Keratinocyte (primary cell): ENCODE measurements at regions not wholly inside any gene's neighbourhood (a gene's known extent, or its start where the extent isn't known, plus 50 kb on each side); places are given as distances from the start of the nearest gene placed in this dataset.

Experiments
- DNase-seq: peaks from one replicate; pipeline ENCODE4 v3.0.0-alpha.2; 2011; ENCODE audit warnings: low read depth, missing footprints, low spot score
- FAIRE-seq: peaks from 2 replicates; lab custom pipeline; 2011; peaks lifted over from hg19 to GRCh38; lab: Jason Lieb, UNC
- H2AFZ ChIP-seq: 2 replicates; pipeline ENCODE4 v1.6.0; 2012; ENCODE audit warnings: low read length, control low read depth, inconsistent platforms; ENCODE audit not compliant: control insufficient read depth
- H3K27ac ChIP-seq: 2 replicates; pipeline ENCODE4 v1.5.1; 2011; ENCODE audit warnings: low read length; ENCODE audit not compliant: control insufficient read depth, insufficient read depth
- H3K27me3 ChIP-seq: 3 replicates; pipeline ENCODE4 v1.6.0; 2011; ENCODE audit warnings: low read length; ENCODE audit not compliant: control insufficient read depth, insufficient read depth; ENCODE audit errors: extremely low read depth
- H3K36me3 ChIP-seq, 2 experiments: 2 replicates in 1 of 2; 3 replicates in 1 of 2; pipeline ENCODE4 v1.5.1; 2011; ENCODE audit warnings: low read length in 2 of 2, mild to moderate bottlenecking in 1 of 2; ENCODE audit not compliant: control insufficient read depth in 2 of 2, insufficient read depth in 2 of 2; ENCODE audit errors: extremely low read depth in 1 of 2
- H3K4me1 ChIP-seq: 3 replicates; pipeline ENCODE4 v1.5.1; 2011; ENCODE audit warnings: low read length; ENCODE audit not compliant: control insufficient read depth, insufficient read depth; ENCODE audit errors: extremely low read depth
- H3K4me2 ChIP-seq: 3 replicates; pipeline ENCODE4 v1.6.0; 2011; ENCODE audit warnings: low read depth, low read length; ENCODE audit not compliant: control insufficient read depth, insufficient read depth; ENCODE audit errors: extremely low read depth
- H3K4me3 ChIP-seq, 3 experiments: fragments of 200-600 bp in 1 of 3; sonication (generic) in 1 of 3; 2 replicates in 2 of 3; 3 replicates in 1 of 3; pipeline ENCODE4 v1.5.1; 2011 to 2016; ENCODE audit warnings: low read length in 3 of 3, mild to moderate bottlenecking in 3 of 3, control low read depth in 2 of 3, inconsistent platforms in 1 of 3, low read depth in 1 of 3, mixed read lengths in 1 of 3, mixed run types in 1 of 3, moderate library complexity in 1 of 3; ENCODE audit not compliant: control insufficient read depth in 2 of 3, insufficient read depth in 2 of 3; ENCODE audit errors: extremely low read depth in 1 of 3
- H3K79me2 ChIP-seq: 2 replicates; pipeline ENCODE4 v1.6.0; 2012; ENCODE audit warnings: low read length; ENCODE audit not compliant: control insufficient read depth, insufficient read depth
- H3K9ac ChIP-seq: 3 replicates; pipeline ENCODE4 v1.6.0; 2011; ENCODE audit warnings: low read length; ENCODE audit not compliant: control insufficient read depth, insufficient read depth; ENCODE audit errors: extremely low read depth
- H3K9me1 ChIP-seq: 3 replicates; pipeline ENCODE4 v1.6.0; 2011; ENCODE audit warnings: low read length; ENCODE audit not compliant: control insufficient read depth, insufficient read depth; ENCODE audit errors: extremely low read depth
- H3K9me3 ChIP-seq: 2 replicates; pipeline ENCODE4 v1.5.1; 2012; ENCODE audit warnings: low read depth, low read length; ENCODE audit not compliant: control insufficient read depth
- H4K20me1 ChIP-seq: 3 replicates; pipeline ENCODE4 v1.6.0; 2011; ENCODE audit warnings: low read length; ENCODE audit not compliant: control insufficient read depth, insufficient read depth; ENCODE audit errors: extremely low read depth
- EZH2 ChIP-seq: IDR thresholded peaks from one replicate; pipeline ENCODE4 v1.6.1; 2012; ENCODE audit warnings: inconsistent platforms, mild to moderate bottlenecking, low read length, moderate library complexity
- dilution Hi-C: fragments of 300-500 bp; cut with MboI; formaldehyde crosslinking; loops from one replicate; pipeline ENCODE4 v1.7.0; 2020; ENCODE audit warnings: low sequenced_read_pairs; ENCODE audit not compliant: extremely low pct_ligation_motif_present
- TF ChIP-seq, protein P1 (sequence below), 3 experiments: IDR thresholded peaks in 1 of 3; conservative IDR thresholded peaks in 1 of 3; optimal IDR thresholded peaks in 1 of 3; 2 replicates in 2 of 3; 3 replicates in 1 of 3; pipeline versions ENCODE3 to v1.5.1; 2011; ENCODE audit warnings: low read length in 3 of 3, mild to moderate bottlenecking in 3 of 3, moderate library complexity in 2 of 3, control low read depth in 1 of 3, inconsistent platforms in 1 of 3; ENCODE audit not compliant: insufficient read depth in 2 of 3; ENCODE audit errors: extremely low read depth in 1 of 3

DNA sequence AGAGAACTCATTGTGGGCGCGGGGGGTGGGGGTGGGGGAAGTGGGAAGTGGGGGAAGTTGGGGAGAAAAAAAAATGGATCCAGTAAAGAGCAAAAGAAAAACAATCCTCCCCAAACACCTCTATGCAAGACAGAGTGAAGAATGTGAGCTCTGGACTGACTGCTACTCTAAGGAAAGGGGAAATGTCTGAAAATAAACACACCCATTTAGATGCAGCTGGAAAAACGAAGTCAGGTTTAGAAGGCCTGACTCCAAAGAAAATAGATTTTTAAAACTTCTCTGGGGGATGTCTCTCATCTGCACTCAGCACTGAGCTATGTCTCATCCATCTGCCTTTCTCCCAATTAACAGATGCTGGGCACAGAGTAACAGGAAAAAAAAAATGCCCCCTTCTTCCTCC, 904.4 kb downstream of the GALC start:
- H2AFZ ChIP-seq = no peak overlapping the region
- H3K4me3 ChIP-seq = no peak overlapping the region
- H3K9ac ChIP-seq = no peak overlapping the region
- no peaks in the 10 kb centered on the region for H3K27me3 ChIP-seq
- TF ChIP-seq, protein P1, sequence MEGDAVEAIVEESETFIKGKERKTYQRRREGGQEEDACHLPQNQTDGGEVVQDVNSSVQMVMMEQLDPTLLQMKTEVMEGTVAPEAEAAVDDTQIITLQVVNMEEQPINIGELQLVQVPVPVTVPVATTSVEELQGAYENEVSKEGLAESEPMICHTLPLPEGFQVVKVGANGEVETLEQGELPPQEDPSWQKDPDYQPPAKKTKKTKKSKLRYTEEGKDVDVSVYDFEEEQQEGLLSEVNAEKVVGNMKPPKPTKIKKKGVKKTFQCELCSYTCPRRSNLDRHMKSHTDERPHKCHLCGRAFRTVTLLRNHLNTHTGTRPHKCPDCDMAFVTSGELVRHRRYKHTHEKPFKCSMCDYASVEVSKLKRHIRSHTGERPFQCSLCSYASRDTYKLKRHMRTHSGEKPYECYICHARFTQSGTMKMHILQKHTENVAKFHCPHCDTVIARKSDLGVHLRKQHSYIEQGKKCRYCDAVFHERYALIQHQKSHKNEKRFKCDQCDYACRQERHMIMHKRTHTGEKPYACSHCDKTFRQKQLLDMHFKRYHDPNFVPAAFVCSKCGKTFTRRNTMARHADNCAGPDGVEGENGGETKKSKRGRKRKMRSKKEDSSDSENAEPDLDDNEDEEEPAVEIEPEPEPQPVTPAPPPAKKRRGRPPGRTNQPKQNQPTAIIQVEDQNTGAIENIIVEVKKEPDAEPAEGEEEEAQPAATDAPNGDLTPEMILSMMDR (optimal IDR thresholded peaks at IDR 0.05 in 1 of 3, IDR thresholded peaks at IDR 0.05 in 1 of 3, conservative IDR thresholded peaks at IDR 0.05 in 1 of 3; ENCODE audit: extremely low read depth in 1 of 3, insufficient read depth in 2 of 3, low read length in 3 of 3) = no peak
- TF ChIP-seq EZH2 = no peak
- no peak overlapping the region for H3K4me2 ChIP-seq
- no peaks in the 10 kb centered on the region for H3K36me3 ChIP-seq
- no peaks in the 10 kb centered on the region for H3K9me3 ChIP-seq
- H3K27ac ChIP-seq = no peak overlapping the region
- dilution Hi-C loops = no loop called here
- FAIRE-seq (no peak), DNase-seq (no peak)
- no peaks in the 10 kb centered on the region for H3K9me1 ChIP-seq
- no peaks in the 10 kb centered on the region for H4K20me1 ChIP-seq
- no peaks in the 10 kb centered on the region for H3K79me2 ChIP-seq
- no peaks in the 10 kb centered on the region for H3K4me1 ChIP-seq

DNA sequence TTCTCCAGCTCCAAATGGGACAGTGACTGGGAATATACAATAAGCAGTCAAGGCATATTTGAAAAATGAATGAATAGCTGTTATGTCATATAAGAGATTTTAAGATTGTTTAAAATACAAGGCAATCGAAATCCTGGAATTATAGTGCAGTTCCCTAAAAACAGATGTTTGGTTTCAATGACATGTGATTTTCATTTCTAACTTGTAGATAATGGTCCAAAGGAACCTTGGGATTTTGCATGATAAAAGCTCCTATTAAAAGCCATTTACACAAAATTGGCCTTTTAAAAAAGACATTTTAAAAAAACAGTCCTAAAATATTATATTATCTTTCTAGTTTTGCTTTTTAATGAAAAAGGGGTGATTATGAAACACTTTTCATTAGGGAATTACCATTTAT, 905.1 kb downstream of the GALC start:
- dilution Hi-C loops = no loop called here
- Histone ChIP-seq H4K20me1 (no peaks in the 10 kb centered on the region), H3K9me1 (no peaks in the 10 kb centered on the region), H3K79me2 (no peaks in the 10 kb centered on the region), H3K36me3 (no peaks in the 10 kb centered on the region), H3K27me3 (no peaks in the 10 kb centered on the region), H3K4me1 (no peaks in the 10 kb centered on the region), H2AFZ (no peak overlapping the region), H3K4me3 (no peak overlapping the region), H3K9me3 (no peaks in the 10 kb centered on the region), H3K27ac (no peak overlapping the region), H3K4me2 (no peak overlapping the region), H3K9ac (no peak overlapping the region)
- no peak for DNase-seq
- TF ChIP-seq EZH2 = no peak
- TF ChIP-seq, protein P1 (optimal IDR thresholded peaks at IDR 0.05 in 1 of 3, IDR thresholded peaks at IDR 0.05 in 1 of 3, conservative IDR thresholded peaks at IDR 0.05 in 1 of 3; ENCODE audit: extremely low read depth in 1 of 3, insufficient read depth in 2 of 3, low read length in 3 of 3) = no peak
- FAIRE-seq = no peak
